ENCODE measurements at regions not wholly inside any gene's neighbourhood (a gene's known extent, or its start where the extent isn't known, plus 50 kb on each side); places are given as distances from the start of the nearest gene placed in this dataset.

DNA sequence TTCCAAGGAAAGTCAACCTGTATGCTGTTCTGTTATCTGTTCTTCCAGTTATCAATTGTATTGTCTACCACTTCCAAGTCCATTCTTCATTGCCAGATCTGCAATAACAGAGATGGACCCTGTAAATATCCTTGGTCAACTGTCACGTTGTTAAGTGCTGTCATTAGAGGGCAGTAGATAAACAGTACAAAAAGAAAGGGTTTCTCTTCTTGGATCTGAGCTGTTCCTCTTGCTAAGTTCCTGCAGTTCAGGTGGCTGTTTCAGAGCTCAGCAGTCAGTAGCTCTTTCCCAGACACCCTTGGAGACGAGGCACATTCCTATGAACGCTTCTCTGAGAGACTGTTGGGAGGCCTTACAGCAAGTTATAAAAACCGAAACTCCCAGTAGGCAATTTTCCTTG, 957.1 kb upstream of the CHAC2 start:
- TF ChIP-seq ZNF394 (tag by site-specific recombination; IDR thresholded peaks at IDR 0.05; ENCODE audit: borderline replicate concordance) (no peak), FEZF1 (tag by site-specific recombination; IDR thresholded peaks at IDR 0.05) (no peak), ZBTB20 (tag by site-specific recombination; IDR thresholded peaks at IDR 0.05) (no peak), ZNF174 (tag by site-specific recombination; IDR thresholded peaks at IDR 0.05) (no peak)
- TF ChIP-seq, protein P1, sequence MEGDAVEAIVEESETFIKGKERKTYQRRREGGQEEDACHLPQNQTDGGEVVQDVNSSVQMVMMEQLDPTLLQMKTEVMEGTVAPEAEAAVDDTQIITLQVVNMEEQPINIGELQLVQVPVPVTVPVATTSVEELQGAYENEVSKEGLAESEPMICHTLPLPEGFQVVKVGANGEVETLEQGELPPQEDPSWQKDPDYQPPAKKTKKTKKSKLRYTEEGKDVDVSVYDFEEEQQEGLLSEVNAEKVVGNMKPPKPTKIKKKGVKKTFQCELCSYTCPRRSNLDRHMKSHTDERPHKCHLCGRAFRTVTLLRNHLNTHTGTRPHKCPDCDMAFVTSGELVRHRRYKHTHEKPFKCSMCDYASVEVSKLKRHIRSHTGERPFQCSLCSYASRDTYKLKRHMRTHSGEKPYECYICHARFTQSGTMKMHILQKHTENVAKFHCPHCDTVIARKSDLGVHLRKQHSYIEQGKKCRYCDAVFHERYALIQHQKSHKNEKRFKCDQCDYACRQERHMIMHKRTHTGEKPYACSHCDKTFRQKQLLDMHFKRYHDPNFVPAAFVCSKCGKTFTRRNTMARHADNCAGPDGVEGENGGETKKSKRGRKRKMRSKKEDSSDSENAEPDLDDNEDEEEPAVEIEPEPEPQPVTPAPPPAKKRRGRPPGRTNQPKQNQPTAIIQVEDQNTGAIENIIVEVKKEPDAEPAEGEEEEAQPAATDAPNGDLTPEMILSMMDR (tag by site-specific recombination; IDR thresholded peaks at IDR 0.05), result no peak
- TF ChIP-seq, protein P2, sequence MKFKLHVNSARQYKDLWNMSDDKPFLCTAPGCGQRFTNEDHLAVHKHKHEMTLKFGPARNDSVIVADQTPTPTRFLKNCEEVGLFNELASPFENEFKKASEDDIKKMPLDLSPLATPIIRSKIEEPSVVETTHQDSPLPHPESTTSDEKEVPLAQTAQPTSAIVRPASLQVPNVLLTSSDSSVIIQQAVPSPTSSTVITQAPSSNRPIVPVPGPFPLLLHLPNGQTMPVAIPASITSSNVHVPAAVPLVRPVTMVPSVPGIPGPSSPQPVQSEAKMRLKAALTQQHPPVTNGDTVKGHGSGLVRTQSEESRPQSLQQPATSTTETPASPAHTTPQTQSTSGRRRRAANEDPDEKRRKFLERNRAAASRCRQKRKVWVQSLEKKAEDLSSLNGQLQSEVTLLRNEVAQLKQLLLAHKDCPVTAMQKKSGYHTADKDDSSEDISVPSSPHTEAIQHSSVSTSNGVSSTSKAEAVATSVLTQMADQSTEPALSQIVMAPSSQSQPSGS (tag by site-specific recombination; IDR thresholded peaks at IDR 0.05; ENCODE audit: low read depth), result no peak
- TF ChIP-seq, protein P3, sequence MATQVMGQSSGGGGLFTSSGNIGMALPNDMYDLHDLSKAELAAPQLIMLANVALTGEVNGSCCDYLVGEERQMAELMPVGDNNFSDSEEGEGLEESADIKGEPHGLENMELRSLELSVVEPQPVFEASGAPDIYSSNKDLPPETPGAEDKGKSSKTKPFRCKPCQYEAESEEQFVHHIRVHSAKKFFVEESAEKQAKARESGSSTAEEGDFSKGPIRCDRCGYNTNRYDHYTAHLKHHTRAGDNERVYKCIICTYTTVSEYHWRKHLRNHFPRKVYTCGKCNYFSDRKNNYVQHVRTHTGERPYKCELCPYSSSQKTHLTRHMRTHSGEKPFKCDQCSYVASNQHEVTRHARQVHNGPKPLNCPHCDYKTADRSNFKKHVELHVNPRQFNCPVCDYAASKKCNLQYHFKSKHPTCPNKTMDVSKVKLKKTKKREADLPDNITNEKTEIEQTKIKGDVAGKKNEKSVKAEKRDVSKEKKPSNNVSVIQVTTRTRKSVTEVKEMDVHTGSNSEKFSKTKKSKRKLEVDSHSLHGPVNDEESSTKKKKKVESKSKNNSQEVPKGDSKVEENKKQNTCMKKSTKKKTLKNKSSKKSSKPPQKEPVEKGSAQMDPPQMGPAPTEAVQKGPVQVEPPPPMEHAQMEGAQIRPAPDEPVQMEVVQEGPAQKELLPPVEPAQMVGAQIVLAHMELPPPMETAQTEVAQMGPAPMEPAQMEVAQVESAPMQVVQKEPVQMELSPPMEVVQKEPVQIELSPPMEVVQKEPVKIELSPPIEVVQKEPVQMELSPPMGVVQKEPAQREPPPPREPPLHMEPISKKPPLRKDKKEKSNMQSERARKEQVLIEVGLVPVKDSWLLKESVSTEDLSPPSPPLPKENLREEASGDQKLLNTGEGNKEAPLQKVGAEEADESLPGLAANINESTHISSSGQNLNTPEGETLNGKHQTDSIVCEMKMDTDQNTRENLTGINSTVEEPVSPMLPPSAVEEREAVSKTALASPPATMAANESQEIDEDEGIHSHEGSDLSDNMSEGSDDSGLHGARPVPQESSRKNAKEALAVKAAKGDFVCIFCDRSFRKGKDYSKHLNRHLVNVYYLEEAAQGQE (tag by site-specific recombination; IDR thresholded peaks at IDR 0.05), result no peak
- TF ChIP-seq, protein P4, sequence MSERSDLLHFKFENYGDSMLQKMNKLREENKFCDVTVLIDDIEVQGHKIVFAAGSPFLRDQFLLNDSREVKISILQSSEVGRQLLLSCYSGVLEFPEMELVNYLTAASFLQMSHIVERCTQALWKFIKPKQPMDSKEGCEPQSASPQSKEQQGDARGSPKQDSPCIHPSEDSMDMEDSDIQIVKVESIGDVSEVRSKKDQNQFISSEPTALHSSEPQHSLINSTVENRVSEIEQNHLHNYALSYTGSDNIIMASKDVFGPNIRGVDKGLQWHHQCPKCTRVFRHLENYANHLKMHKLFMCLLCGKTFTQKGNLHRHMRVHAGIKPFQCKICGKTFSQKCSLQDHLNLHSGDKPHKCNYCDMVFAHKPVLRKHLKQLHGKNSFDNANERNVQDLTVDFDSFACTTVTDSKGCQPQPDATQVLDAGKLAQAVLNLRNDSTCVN (tag by site-specific recombination; optimal IDR thresholded peaks at IDR 0.05), result no peak
- TF ChIP-seq, protein P5, sequence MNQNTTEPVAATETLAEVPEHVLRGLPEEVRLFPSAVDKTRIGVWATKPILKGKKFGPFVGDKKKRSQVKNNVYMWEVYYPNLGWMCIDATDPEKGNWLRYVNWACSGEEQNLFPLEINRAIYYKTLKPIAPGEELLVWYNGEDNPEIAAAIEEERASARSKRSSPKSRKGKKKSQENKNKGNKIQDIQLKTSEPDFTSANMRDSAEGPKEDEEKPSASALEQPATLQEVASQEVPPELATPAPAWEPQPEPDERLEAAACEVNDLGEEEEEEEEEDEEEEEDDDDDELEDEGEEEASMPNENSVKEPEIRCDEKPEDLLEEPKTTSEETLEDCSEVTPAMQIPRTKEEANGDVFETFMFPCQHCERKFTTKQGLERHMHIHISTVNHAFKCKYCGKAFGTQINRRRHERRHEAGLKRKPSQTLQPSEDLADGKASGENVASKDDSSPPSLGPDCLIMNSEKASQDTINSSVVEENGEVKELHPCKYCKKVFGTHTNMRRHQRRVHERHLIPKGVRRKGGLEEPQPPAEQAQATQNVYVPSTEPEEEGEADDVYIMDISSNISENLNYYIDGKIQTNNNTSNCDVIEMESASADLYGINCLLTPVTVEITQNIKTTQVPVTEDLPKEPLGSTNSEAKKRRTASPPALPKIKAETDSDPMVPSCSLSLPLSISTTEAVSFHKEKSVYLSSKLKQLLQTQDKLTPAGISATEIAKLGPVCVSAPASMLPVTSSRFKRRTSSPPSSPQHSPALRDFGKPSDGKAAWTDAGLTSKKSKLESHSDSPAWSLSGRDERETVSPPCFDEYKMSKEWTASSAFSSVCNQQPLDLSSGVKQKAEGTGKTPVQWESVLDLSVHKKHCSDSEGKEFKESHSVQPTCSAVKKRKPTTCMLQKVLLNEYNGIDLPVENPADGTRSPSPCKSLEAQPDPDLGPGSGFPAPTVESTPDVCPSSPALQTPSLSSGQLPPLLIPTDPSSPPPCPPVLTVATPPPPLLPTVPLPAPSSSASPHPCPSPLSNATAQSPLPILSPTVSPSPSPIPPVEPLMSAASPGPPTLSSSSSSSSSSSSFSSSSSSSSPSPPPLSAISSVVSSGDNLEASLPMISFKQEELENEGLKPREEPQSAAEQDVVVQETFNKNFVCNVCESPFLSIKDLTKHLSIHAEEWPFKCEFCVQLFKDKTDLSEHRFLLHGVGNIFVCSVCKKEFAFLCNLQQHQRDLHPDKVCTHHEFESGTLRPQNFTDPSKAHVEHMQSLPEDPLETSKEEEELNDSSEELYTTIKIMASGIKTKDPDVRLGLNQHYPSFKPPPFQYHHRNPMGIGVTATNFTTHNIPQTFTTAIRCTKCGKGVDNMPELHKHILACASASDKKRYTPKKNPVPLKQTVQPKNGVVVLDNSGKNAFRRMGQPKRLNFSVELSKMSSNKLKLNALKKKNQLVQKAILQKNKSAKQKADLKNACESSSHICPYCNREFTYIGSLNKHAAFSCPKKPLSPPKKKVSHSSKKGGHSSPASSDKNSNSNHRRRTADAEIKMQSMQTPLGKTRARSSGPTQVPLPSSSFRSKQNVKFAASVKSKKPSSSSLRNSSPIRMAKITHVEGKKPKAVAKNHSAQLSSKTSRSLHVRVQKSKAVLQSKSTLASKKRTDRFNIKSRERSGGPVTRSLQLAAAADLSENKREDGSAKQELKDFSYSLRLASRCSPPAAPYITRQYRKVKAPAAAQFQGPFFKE (tag by site-specific recombination; IDR thresholded peaks at IDR 0.05; ENCODE audit: borderline replicate concordance), result no peak
